HEK293T (cell line): ENCODE measurements at regions not wholly inside any gene's neighbourhood (a gene's known extent, or its start where the extent isn't known, plus 50 kb on each side); places are given as distances from the start of the nearest gene placed in this dataset.

Experiments used
- CTCF ChIA-PET: fragments of 350-600 bp; formaldehyde crosslinking; extraction: SDS; loops from one replicate; lab custom pipeline; 2021; ENCODE audit warnings: antibody characterized with exemption, inconsistent platforms; lab: Yijun Ruan, JAX
- POLR2A ChIA-PET: fragments of 350-600 bp; formaldehyde crosslinking; extraction: SDS; loops from one replicate; lab custom pipeline; 2020; ENCODE audit warnings: antibody characterized with exemption, inconsistent platforms; lab: Yijun Ruan, JAX
- DNase-seq: peaks from one replicate; pipeline ENCODE4 v3.0.0; 2012; ENCODE audit warnings: mixed read lengths; ENCODE audit errors: extremely low spot score
- ARNT ChIP-seq: fragments of 450-650 bp; IDR thresholded peaks from 2 replicates; pipeline ENCODE4 v1.6.1; 2017; ENCODE audit warnings: mild to moderate bottlenecking
- BHLHE40 ChIP-seq: fragments of 450-650 bp; IDR thresholded peaks from 2 replicates; pipeline ENCODE4 v1.6.1; 2016; ENCODE audit warnings: mild to moderate bottlenecking, moderate library complexity, borderline replicate concordance
- CTBP1 ChIP-seq: fragments of 450-650 bp; IDR thresholded peaks from 2 replicates; pipeline ENCODE4 v1.6.1; 2016; ENCODE audit warnings: borderline replicate concordance
- ELF4 ChIP-seq: fragments of 450-650 bp; IDR thresholded peaks from 2 replicates; pipeline ENCODE4 v1.6.1; 2017; ENCODE audit warnings: antibody characterized with exemption
- FOXA1 ChIP-seq: fragments of 450-650 bp; IDR thresholded peaks from 2 replicates; pipeline ENCODE4 v1.6.1; 2016; ENCODE audit warnings: mild to moderate bottlenecking
- FOXK2 ChIP-seq: fragments of 450-650 bp; IDR thresholded peaks from 2 replicates; pipeline ENCODE4 v1.6.1; 2016; ENCODE audit warnings: mild to moderate bottlenecking
- FOXM1 ChIP-seq: fragments of 450-650 bp; IDR thresholded peaks from 2 replicates; pipeline ENCODE4 v1.6.1; 2017; ENCODE audit warnings: mild to moderate bottlenecking, borderline replicate concordance
- HDGF ChIP-seq: fragments of 450-650 bp; IDR thresholded peaks from 2 replicates; pipeline ENCODE4 v1.6.1; 2017; ENCODE audit warnings: antibody characterized with exemption, borderline replicate concordance
- L3MBTL2 ChIP-seq: fragments of 450-650 bp; conservative IDR thresholded peaks from 2 replicates; pipeline ENCODE4 v1.6.1; 2016; ENCODE audit warnings: mild to moderate bottlenecking
- LEF1 ChIP-seq: fragments of 450-650 bp; IDR thresholded peaks from 2 replicates; pipeline ENCODE4 v1.6.1; 2017; ENCODE audit warnings: mild to moderate bottlenecking, borderline replicate concordance
- NFRKB ChIP-seq: fragments of 450-650 bp; IDR thresholded peaks from 2 replicates; pipeline ENCODE4 v1.6.1; 2016; ENCODE audit warnings: mild to moderate bottlenecking, moderate library complexity
- SP1 ChIP-seq: fragments of 450-650 bp; IDR thresholded peaks from 2 replicates; pipeline ENCODE4 v1.6.1; 2017
- SUZ12 ChIP-seq: fragments of 450-650 bp; IDR thresholded peaks from 2 replicates; pipeline ENCODE4 v1.6.1; 2016; ENCODE audit warnings: mild to moderate bottlenecking
- TARDBP ChIP-seq: fragments of 450-650 bp; IDR thresholded peaks from 2 replicates; pipeline ENCODE4 v1.6.1; 2016
- ZNF384 ChIP-seq: fragments of 450-650 bp; IDR thresholded peaks from 2 replicates; pipeline ENCODE4 v1.6.1; 2016
- TF ChIP-seq, protein P1 (sequence below): fragments of 450-650 bp; IDR thresholded peaks from 2 replicates; pipeline ENCODE4 v1.6.1; 2016

DNA sequence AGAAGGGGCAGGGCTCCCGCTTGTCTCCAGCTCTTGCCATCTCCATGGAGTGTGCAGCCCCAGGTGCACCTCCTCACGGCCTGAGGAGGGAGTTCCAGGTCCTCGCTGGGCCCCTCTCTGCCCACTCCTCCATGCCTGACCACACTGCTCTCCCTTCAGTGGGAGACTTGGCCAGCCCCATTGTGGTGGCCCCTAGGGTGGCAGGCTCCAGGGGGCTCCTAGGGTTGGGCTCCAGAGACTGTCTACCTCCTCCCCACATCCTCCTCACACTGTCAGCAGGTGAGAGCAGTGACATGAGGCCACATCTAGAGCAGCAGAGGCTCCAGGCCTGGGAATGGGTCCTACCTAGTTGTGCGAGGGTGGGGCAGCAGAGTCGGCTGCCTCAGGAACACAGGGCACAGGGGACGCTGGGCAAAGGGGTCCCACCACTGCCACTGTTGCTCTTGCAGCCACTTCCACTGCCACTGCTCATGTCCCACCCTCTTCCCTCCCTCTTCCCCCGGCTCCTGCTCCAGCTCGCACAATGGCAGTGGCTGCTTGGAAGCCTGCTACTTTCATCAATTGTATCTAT, 514.8 kb downstream of the MRPL39 start:
- ChIA-PET CTCF (no interaction called here), POLR2A (no interaction called here)
- no peak for TF ChIP-seq SP1
- TF ChIP-seq L3MBTL2 = no peak
- no peak for TF ChIP-seq FOXM1
- TF ChIP-seq FOXA1 = no peak
- no peak for TF ChIP-seq ELF4
- TF ChIP-seq LEF1 = no peak
- TF ChIP-seq NFRKB = no peak
- no peak for TF ChIP-seq BHLHE40
- no peak for TF ChIP-seq TARDBP
- TF ChIP-seq HDGF = no peak
- no peak for TF ChIP-seq ARNT
- no peak for TF ChIP-seq FOXK2
- TF ChIP-seq SUZ12 = no peak
- no peak for DNase-seq

DNA sequence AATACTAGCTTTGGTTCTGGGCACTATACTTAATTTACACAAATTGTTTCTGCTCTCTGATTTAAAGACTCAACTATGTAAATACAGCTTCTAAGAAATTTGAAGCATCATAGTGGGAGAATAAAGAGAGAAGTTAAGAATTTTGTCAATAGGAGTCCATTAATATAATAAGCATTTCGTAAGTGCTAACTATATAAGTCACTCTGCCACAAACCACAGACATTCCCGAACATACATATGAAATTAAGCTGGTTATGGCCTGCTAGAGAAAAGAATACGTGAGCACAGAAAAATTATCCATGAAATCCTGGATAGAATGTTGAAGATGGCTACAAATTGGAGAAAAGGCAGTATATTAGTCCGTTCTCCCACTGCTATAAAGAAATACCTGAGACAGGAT, 526.2 kb downstream of the MRPL39 start:
- CTCF ChIA-PET = no interaction called here
- no peak for DNase-seq
- no peak for TF ChIP-seq ELF4
- POLR2A ChIA-PET = no interaction called here

DNA sequence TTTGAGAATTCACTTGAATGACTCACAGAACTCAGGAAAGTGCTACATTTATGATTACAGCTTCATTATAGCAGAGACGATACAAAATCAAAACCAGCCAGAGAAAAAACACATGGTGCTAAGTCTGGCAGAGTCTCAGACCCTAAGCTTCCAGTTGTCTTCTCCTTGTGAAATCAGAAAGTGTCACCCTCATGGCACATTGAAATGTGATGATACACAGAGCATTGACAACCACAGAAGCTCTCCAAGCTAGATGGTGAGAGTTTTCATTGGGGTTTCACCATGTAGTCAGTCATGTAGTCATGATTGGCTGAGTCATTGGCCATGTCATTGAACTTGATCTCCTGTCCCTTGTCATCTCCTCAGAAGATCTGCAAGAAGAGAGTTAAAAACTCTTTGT, 526.6 kb downstream of the MRPL39 start:
- TF ChIP-seq SP1 (no peak), BHLHE40 (no peak), ZNF384 (no peak), CTBP1 (no peak), FOXM1 (no peak), ARNT (no peak), NFRKB (no peak)
- CTCF ChIA-PET = no interaction called here
- DNase-seq = no peak
- POLR2A ChIA-PET = no interaction called here

DNA sequence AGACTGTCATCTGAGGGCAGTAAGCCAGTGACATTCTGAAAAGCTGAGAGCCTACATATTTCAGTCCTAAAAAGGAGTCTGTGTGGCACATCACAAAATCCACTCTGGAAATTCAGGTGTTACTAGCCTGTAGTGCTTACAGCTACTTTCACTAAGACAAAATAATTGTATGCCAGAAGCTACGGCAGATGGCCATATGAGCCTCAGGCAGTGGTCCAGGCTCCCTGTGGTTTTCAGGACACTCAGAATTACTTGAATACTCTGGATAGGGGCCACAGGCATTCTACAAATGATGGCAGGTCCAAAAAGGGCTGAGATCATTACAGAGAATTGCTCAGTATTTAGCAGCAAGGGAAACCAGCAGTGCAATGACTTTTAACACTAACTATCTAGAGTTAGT, 527.1 kb downstream of the MRPL39 start:
- CTCF ChIA-PET = no interaction called here
- TF ChIP-seq, protein P1, sequence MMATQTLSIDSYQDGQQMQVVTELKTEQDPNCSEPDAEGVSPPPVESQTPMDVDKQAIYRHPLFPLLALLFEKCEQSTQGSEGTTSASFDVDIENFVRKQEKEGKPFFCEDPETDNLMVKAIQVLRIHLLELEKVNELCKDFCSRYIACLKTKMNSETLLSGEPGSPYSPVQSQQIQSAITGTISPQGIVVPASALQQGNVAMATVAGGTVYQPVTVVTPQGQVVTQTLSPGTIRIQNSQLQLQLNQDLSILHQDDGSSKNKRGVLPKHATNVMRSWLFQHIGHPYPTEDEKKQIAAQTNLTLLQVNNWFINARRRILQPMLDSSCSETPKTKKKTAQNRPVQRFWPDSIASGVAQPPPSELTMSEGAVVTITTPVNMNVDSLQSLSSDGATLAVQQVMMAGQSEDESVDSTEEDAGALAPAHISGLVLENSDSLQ = no peak
- TF ChIP-seq FOXM1 (no peak), ZNF384 (no peak), FOXA1 (no peak), LEF1 (no peak), ELF4 (no peak), SP1 (no peak), FOXK2 (no peak), L3MBTL2 (no peak)
- POLR2A ChIA-PET = no interaction called here
- no peak for DNase-seq

DNA sequence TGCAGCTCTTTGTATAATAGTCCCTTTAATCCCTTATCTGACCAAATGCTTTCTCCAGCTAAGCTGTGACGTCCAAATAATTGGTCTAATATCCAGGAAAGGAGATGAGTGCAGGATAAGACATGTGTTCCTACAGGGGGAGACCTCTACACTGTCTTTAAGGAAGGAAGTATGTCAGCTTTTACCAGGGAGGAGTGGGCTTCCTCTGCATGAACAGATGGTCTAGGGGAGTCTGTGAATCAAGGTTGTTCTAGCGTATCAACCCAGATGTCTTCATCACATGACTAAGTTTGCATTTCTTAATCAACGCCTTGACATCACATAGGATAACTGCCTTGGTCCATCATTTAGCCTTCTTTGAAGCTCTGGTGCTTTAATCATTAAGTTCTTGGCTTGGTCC, 528.2 kb downstream of the MRPL39 start:
- CTCF ChIA-PET = no interaction called here
- POLR2A ChIA-PET = no interaction called here

DNA sequence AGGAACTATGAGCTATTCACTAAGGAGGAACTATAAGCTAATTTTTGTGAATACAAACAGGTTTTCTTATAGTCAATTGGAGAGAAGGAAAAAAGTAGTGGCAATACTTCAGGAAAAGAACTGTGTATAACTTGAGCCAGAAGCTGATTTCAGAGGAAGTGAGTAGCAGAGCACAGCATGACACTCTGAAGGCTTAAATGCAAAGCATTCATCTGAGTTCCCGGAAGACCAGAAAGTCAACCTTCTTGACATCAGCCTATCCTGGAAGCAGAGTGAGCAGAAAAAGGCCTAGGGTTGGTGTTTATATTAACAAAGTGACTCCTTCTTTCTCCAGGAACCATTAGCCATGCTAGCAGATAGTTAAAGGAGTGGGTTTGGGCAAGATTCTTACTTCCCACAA, 545.2 kb downstream of the MRPL39 start:
- CTCF ChIA-PET = no interaction called here

More for the DNA sequence above, 528.2 kb downstream of the MRPL39 start:
- DNase-seq = no peak
- no peak for TF ChIP-seq HDGF
- no peak for TF ChIP-seq CTBP1
- no peak for TF ChIP-seq SUZ12
- no peak for TF ChIP-seq LEF1
- TF ChIP-seq, protein P1 = no peak
- TF ChIP-seq L3MBTL2 = no peak
- TF ChIP-seq NFRKB = no peak
- no peak for TF ChIP-seq ZNF384
- no peak for TF ChIP-seq FOXA1
- no peak for TF ChIP-seq ARNT
- TF ChIP-seq BHLHE40 = no peak
- TF ChIP-seq FOXK2 = no peak
- no peak for TF ChIP-seq ELF4
- TF ChIP-seq SP1 = no peak
- TF ChIP-seq FOXM1 = no peak
- no peak for TF ChIP-seq TARDBP

DNA sequence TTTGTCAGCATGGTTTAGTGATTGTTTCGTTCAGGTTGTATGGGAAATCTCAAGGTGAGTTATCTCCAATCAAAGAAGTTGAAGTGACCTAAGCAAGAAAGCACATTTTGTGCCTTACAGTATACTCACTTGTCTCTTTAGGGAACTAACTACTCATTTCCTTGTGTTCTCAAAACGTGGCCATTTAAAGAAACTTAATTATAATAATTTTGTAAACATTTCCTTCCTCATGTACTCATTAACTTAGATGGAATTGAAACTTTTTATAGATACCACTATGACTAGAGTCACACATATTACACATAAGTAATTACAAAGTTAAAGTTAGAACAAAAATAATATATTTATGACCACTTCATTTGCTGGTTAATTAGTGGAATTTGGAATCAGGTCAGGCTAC, 552.6 kb downstream of the MRPL39 start:
- TF ChIP-seq ARNT (no peak), CTBP1 (no peak)
- ChIA-PET CTCF (no interaction called here), POLR2A (no interaction called here)
- no peak for DNase-seq

More for the DNA sequence above, 545.2 kb downstream of the MRPL39 start:
- POLR2A ChIA-PET = no interaction called here
- DNase-seq = no peak
- TF ChIP-seq L3MBTL2 (no peak), FOXM1 (no peak), LEF1 (no peak), FOXA1 (no peak), TARDBP (no peak), ARNT (no peak), FOXK2 (no peak), ZNF384 (no peak)
